ENCODE measurements at regions not wholly inside any gene's neighbourhood (a gene's known extent, or its start where the extent isn't known, plus 50 kb on each side); places are given as distances from the start of the nearest gene placed in this dataset.

- TF ChIP-seq, protein P1, sequence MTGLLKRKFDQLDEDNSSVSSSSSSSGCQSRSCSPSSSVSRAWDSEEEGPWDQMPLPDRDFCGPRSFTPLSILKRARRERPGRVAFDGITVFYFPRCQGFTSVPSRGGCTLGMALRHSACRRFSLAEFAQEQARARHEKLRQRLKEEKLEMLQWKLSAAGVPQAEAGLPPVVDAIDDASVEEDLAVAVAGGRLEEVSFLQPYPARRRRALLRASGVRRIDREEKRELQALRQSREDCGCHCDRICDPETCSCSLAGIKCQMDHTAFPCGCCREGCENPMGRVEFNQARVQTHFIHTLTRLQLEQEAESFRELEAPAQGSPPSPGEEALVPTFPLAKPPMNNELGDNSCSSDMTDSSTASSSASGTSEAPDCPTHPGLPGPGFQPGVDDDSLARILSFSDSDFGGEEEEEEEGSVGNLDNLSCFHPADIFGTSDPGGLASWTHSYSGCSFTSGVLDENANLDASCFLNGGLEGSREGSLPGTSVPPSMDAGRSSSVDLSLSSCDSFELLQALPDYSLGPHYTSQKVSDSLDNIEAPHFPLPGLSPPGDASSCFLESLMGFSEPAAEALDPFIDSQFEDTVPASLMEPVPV (CRISPR knock-in tag; IDR thresholded peaks at IDR 0.05), result no peak
Measured at GRCh38 chr11:109654091-109654490, 232.1 kb downstream of the C11orf87 start (continued).

DNA sequence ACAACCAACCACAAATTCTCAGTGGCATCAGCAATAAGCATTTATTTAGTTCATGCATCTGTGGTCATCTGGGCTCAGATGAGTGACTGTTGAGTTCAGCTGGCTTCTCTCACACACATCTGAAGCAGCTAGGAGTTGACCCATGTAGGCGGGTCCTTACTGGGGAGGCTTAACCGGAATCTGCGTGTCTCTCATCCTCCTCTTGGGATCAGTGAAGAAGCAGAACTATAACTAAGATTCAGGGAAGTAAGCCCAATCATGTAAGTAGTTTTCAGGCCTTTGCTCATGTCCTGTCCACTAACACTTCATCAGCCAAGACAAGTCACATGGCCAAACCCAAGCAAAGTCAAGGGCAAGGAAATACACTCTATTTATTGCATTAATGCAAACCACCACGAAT, 236.2 kb downstream of the C11orf87 start:
- H3K4me1 ChIP-seq (ENCODE audit: insufficient read depth, low read length), result no peaks in the 10 kb centered on the region
- CTCF ChIA-PET (ENCODE audit: low intra/inter-chr PET ratio, low total read pairs), result no interaction called here
- no peaks in the 10 kb centered on the region for H3K27me3 ChIP-seq (ENCODE audit: control insufficient read depth in 1 of 2, insufficient read depth in 2 of 2, low read length in 2 of 2)
- ATAC-seq (no peak), FAIRE-seq (no peak), DNase-seq (ENCODE audit: low spot score) (no peak)
- intact Hi-C loops (cut with micrococcal nuclease; ENCODE audit: unreplicated experiment) (no loop called here), in situ Hi-C loops (cut with HindIII; ENCODE audit: extremely low pct_ligation_motif_present, low pct_unique_long_range_greater_than_20kb) (no loop called here)
- TF ChIP-seq ETV6 (CRISPR knock-in tag; conservative IDR thresholded peaks at IDR 0.05) (no peak), FOXC1 (CRISPR knock-in tag; IDR thresholded peaks at IDR 0.05; ENCODE audit: borderline replicate concordance) (no peak), CAMTA2 (CRISPR knock-in tag; IDR thresholded peaks at IDR 0.05; ENCODE audit: borderline replicate concordance) (no peak), MEIS1 (CRISPR knock-in tag; IDR thresholded peaks at IDR 0.05; ENCODE audit: borderline replicate concordance) (no peak), RXRA (CRISPR knock-in tag; IDR thresholded peaks at IDR 0.05) (no peak), RELA (CRISPR knock-in tag; IDR thresholded peaks at IDR 0.05) (no peak), ZSCAN12 (CRISPR knock-in tag; IDR thresholded peaks at IDR 0.05) (no peak), SUZ12 (IDR thresholded peaks at IDR 0.05; ENCODE audit: low read depth, low read length) (no peak), SRSF1 (optimal IDR thresholded peaks at IDR 0.05; ENCODE audit: low read depth, low read length) (no peak)
- no peaks in the 10 kb centered on the region for H3K9me3 ChIP-seq (ENCODE audit: low read length)
- no peak overlapping the region for H2AFZ ChIP-seq (ENCODE audit: low read length)
- H3K27ac ChIP-seq (ENCODE audit: extremely low read length, insufficient read depth, low read length), result no peak overlapping the region
- no peaks in the 10 kb centered on the region for H4K20me1 ChIP-seq (ENCODE audit: insufficient read depth, low read length)
- no peak overlapping the region for H3K4me3 ChIP-seq (replicated peaks in 1 of 3; ENCODE audit: insufficient read depth in 1 of 3, low read depth in 2 of 3, low read length in 3 of 3)
- H3K79me2 ChIP-seq (ENCODE audit: insufficient read depth, low read length), result no peaks in the 10 kb centered on the region
- WGBS (ENCODE audit: low lambda C conversion rate), result 3% methylated on average over 4 of the region's 4 CpGs
- POLR2A ChIA-PET, result no interaction called here
- no peak overlapping the region for H3K9ac ChIP-seq (ENCODE audit: insufficient read depth, low read depth, low read length)
- no peaks in the 10 kb centered on the region for H3K36me3 ChIP-seq (replicated peaks in 1 of 2; ENCODE audit: control insufficient read depth in 1 of 2, insufficient read depth in 2 of 2, low read length in 2 of 2)
- BruUV-seq (replicated peaks), result no TSS peak
- H3K4me2 ChIP-seq (ENCODE audit: low read depth, low read length), result no peak overlapping the region

Data from HepG2 (cell line).